ENCODE measurements at regions not wholly inside any gene's neighbourhood (a gene's known extent, or its start where the extent isn't known, plus 50 kb on each side); places are given as distances from the start of the nearest gene placed in this dataset.

DNA sequence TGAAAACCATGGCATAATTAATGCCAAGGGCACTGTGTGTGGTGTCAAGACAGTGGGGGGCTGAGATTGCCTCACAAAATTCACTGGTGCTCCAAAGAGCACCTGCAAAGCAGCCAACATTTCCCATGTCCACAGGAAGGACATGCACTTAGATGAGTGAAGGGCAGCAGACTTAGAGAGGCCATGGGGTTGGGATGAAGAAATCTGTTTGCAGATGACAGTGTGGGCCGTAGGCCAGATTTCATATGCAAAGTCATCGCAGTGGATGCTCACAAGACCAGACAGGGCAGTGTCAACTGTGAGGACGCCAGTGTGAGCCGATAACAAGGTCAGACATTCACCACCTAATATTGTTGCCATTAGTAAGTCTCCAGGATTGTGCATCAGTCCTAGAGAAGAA lies 773.4 kb downstream of the EFNB2 start:
- in situ Hi-C loops (cut with HindIII; ENCODE audit: low sequenced_read_pairs): no loop called here
- H3K4me3 ChIP-seq (ENCODE audit: low read depth, low read length): no peak overlapping the region
- TF ChIP-seq, protein P1, sequence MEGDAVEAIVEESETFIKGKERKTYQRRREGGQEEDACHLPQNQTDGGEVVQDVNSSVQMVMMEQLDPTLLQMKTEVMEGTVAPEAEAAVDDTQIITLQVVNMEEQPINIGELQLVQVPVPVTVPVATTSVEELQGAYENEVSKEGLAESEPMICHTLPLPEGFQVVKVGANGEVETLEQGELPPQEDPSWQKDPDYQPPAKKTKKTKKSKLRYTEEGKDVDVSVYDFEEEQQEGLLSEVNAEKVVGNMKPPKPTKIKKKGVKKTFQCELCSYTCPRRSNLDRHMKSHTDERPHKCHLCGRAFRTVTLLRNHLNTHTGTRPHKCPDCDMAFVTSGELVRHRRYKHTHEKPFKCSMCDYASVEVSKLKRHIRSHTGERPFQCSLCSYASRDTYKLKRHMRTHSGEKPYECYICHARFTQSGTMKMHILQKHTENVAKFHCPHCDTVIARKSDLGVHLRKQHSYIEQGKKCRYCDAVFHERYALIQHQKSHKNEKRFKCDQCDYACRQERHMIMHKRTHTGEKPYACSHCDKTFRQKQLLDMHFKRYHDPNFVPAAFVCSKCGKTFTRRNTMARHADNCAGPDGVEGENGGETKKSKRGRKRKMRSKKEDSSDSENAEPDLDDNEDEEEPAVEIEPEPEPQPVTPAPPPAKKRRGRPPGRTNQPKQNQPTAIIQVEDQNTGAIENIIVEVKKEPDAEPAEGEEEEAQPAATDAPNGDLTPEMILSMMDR (IDR thresholded peaks at IDR 0.05; ENCODE audit: low read depth, low read length): no peak
- no peak for DNase-seq (ENCODE audit: low read depth, low spot score)

DNA sequence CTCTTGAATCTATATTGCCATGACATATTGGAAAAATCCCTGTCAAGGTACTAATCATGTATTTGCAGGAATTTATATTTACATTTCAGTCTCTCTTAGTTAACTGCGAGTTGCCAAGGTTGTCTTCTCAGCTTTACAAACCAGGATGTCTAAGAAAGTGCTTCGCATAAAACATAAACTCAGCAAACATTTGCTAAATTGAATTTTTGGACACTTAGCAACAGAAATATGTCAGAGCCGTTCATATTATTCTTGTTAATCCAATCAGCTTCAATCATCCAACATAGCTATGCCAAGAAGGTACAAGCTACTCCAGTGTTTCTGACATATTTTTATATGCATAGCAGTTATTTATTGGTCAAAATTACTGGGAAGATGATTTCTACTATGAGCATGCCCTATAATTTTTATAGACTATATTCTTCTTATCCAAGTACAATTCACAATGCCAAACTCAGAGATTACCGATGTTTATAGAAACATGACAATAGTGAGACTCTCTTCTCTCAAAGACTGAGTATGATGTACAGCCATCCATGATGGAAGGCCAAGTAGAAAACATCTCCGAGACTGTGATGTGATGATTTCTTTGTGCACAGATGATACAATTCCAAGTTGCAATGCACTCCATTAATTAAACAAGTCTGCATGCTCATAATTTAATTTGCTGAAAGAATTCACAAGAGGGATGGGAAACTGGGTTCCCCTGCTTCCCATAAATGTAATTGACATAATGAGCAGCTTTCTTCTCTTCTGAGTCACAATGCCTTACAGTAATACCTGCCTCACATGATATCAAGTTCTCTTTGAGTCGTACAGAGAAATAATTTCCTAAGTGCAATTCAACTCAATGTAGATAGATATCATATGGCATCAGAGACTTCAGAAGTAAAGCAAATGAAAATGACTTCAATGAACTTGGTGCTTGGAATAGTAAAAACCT lies 776.3 kb downstream of the EFNB2 start:
- in situ Hi-C loops (cut with HindIII; ENCODE audit: low sequenced_read_pairs): no loop called here
- TF ChIP-seq, protein P1 (IDR thresholded peaks at IDR 0.05; ENCODE audit: low read depth, low read length): no peak
- no peak for DNase-seq (ENCODE audit: low read depth, low spot score)
- no peak overlapping the region for H3K4me3 ChIP-seq (ENCODE audit: low read depth, low read length)

DNA sequence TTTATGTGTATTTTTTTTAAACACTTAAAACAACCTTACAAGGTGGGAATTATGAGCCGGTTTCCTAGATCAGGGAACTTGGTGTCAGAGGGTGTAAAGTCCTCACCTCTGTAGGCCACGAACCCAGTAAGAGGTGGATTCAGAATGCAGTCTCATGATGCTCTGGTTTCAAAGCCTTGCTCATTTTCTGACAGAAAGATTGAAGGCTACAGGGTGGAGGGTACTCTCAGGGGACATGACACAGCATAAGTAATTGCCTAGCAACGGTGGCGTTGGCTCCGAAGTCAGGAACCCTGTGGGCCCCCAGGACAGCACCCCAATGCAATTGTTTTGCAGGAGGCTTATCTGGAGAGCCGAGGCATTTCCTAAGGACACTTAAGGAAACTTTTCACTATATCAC lies 794.7 kb downstream of the EFNB2 start:
- TF ChIP-seq, protein P1 (IDR thresholded peaks at IDR 0.05; ENCODE audit: low read depth, low read length): no peak
- H3K4me3 ChIP-seq (ENCODE audit: low read depth, low read length): no peak overlapping the region
- in situ Hi-C loops (cut with HindIII; ENCODE audit: low sequenced_read_pairs): no loop called here
- no peak for DNase-seq (ENCODE audit: low read depth, low spot score)

DNA sequence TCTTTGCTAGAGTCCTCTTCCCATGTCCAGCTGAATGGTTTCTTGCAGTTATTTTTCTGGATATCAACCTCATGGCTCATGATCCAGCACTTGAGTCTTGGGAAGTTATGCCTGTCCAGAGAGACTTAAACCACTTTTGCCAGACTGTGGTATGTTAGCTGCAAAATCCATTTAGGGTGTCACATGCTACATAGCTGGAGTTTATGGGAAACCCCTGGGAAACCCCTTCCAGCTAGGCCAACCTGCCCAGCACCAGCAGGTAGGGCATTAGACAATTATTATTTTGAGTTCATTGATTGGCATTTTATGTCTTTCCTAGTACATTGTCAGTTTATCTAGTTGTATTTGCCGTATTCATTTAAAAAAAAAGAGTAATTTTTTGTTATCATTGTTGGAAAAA lies 797.8 kb downstream of the EFNB2 start:
- H3K4me3 ChIP-seq (ENCODE audit: low read depth, low read length): no peak overlapping the region
- in situ Hi-C loops (cut with HindIII; ENCODE audit: low sequenced_read_pairs): no loop called here
- TF ChIP-seq, protein P1 (IDR thresholded peaks at IDR 0.05; ENCODE audit: low read depth, low read length): no peak
- DNase-seq (ENCODE audit: low read depth, low spot score): no peak

DNA sequence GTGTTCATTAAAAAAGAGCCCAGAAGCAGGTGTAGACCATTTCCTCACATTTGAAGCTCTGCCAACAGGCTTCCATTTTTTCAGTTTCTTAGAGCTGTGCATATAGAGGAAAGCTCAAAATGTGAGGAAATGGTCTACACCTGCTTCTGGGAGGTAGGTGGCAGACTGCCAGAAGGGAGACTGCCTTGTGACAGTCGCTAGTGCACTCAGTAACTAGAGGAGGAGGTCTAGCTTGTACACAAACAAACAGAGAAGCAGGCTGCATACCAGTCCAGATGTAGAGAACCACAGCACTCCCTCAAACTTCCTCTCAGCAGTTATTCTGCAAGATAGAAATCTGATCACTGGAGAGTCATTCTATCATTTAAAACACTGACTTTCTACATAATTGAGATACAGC lies 800.2 kb downstream of the EFNB2 start:
- in situ Hi-C loops (cut with HindIII; ENCODE audit: low sequenced_read_pairs): no loop called here
- peak; percentile 5 for DNase-seq (ENCODE audit: low read depth, low spot score)
- H3K4me3 ChIP-seq (ENCODE audit: low read depth, low read length): no peak overlapping the region
- TF ChIP-seq, protein P1 (IDR thresholded peaks at IDR 0.05; ENCODE audit: low read depth, low read length): no peak

DNA sequence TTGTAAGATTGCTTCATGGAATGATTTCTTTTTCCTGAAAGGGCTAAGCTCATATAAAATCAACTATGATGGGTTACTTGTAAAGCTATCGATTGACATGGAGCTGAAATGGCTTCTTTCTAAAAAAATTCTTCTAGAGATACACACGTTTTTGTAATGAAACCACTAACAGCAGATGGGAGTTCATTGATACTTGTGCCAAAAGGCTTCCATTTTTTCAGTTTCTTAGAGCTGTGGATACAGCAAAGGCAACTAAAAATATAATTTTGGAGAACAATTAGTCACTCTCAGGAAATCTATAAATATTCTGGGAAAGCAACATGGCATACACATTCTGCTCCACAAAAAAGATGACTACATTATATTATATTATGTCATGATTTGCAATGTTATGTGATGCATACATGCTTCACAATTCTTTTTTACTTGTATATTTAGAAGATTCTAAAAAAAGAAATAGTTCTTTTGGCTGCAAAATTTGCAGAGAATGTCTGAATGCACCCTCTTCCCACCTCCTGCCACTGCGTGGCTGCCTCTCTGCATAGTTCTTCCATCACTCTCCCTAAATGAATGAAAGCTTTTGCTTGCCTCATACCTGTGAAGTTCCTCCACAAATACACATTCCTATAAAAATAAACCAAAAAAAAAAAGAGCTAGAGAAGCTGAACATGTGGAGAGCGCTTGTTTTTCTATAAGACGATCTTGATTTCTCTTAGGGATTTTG lies 802.5 kb downstream of the EFNB2 start:
- no peak for DNase-seq (ENCODE audit: low read depth, low spot score)
- in situ Hi-C loops (cut with HindIII; ENCODE audit: low sequenced_read_pairs): no loop called here
- TF ChIP-seq, protein P1 (IDR thresholded peaks at IDR 0.05; ENCODE audit: low read depth, low read length): no peak
- H3K4me3 ChIP-seq (ENCODE audit: low read depth, low read length): no peak overlapping the region

Measured in astrocyte of the spinal cord (primary cell).